SK-N-SH (cell line): ENCODE measurements at regions not wholly inside any gene's neighbourhood (a gene's known extent, or its start where the extent isn't known, plus 50 kb on each side); places are given as distances from the start of the nearest gene placed in this dataset.

Source experiments
- CTCF ChIP-seq: fragments of 200-600 bp; sonication (generic); IDR thresholded peaks from 2 replicates; pipeline ENCODE4 v1.6.1; 2017; ENCODE audit warnings: antibody characterized with exemption, mild to moderate bottlenecking, moderate library complexity
- EP300 ChIP-seq, 2 experiments: IDR thresholded peaks; 2 replicates each; pipeline versions ENCODE4 v1.4.0 to v1.6.1; 2012; ENCODE audit warnings: borderline replicate concordance in 1 of 2, low read depth in 1 of 2, low read length in 1 of 2
- IRF3 ChIP-seq: fragments of 150-350 bp; IDR thresholded peaks from 2 replicates; pipeline ENCODE4 v1.6.1; 2016; ENCODE audit warnings: mild to moderate bottlenecking, low read depth, low read length
- MAX ChIP-seq: IDR thresholded peaks from 2 replicates; pipeline ENCODE4 v1.4.0; 2012; ENCODE audit warnings: low read depth
- POLR2AphosphoS5 ChIP-seq: IDR thresholded peaks from 2 replicates; pipeline ENCODE4 v1.6.1; 2012; ENCODE audit warnings: low read depth, low read length
- RFX5 ChIP-seq: IDR thresholded peaks from 2 replicates; pipeline ENCODE4 v1.6.1; 2012; ENCODE audit warnings: mild to moderate bottlenecking, improper control_type of control experiment, low read length
- TAF1 ChIP-seq: IDR thresholded peaks from 2 replicates; pipeline ENCODE4 v1.6.1; 2012; ENCODE audit warnings: low read depth, mild to moderate bottlenecking, low read length, moderate library complexity, borderline replicate concordance
- TEAD4 ChIP-seq: IDR thresholded peaks from 2 replicates; pipeline ENCODE4 v1.4.0; 2012; ENCODE audit warnings: mild to moderate bottlenecking, borderline replicate concordance; ENCODE audit not compliant: insufficient read depth
- YY1 ChIP-seq: IDR thresholded peaks from 2 replicates; pipeline ENCODE4 v1.4.0; 2012; ENCODE audit warnings: low read depth, mild to moderate bottlenecking

- TF ChIP-seq CTCF (no peak), EP300 (IDR thresholded peaks at IDR 0.05; ENCODE audit: borderline replicate concordance in 1 of 2, low read depth in 1 of 2, low read length in 1 of 2) (no peak), RFX5 (no peak), TEAD4 (no peak), IRF3 (no peak), TAF1 (no peak), MAX (no peak), POLR2AphosphoS5 (no peak), YY1 (no peak)
These were observed 95.4 kb upstream of the DAZL start for GRCh38 chr3:16700651-16701050.
